Motor neuron (in vitro differentiated cells): ENCODE measurements at regions not wholly inside any gene's neighbourhood (a gene's known extent, or its start where the extent isn't known, plus 50 kb on each side); places are given as distances from the start of the nearest gene placed in this dataset.
A peak's percentile ranks its signal among the peaks of the same experiment; 100 is the strongest.

Experiments
- ATAC-seq, 8 experiments: fragments of 200-7000 bp; cut with Tn5 transposase; replicated peaks in 6 of 8; 2 replicates each; pipeline ENCODE4 v1.8.0; 2021; ENCODE audit warnings: mild to moderate bottlenecking in 8 of 8, moderate library complexity in 8 of 8
- H3K27ac ChIP-seq, 2 donors: fragments of 250-450 bp; sonication (Bioruptor Pico); 2 replicates each; pipeline ENCODE4 v1.9.0; 2021; ENCODE audit warnings: antibody characterized with exemption in 2 of 2, mild to moderate bottlenecking in 2 of 2, moderate library complexity in 1 of 2
- H3K4me1 ChIP-seq, 2 donors: fragments of 250-450 bp; sonication (Bioruptor Pico); replicated peaks in 1 of 2; 2 replicates each; pipeline ENCODE4 v1.6.1; 2021; ENCODE audit warnings: antibody characterized with exemption in 2 of 2, mild to moderate bottlenecking in 2 of 2, moderate library complexity in 1 of 2
- H3K4me3 ChIP-seq, 5 donors: fragments of 250-450 bp; sonication (Bioruptor Pico); 2 replicates each; pipeline ENCODE4 v1.9.0; 2021; ENCODE audit warnings: antibody characterized with exemption in 5 of 5, mild to moderate bottlenecking in 5 of 5, moderate library complexity in 4 of 5
- WGBS, 10 experiments: fragments of 450-650 bp; shearing (Covaris generic); methylation state at CpG; one replicate each; pipeline ENCODE4 v1.0.0; 2022; 5-methylcytosine and 5-hydroxymethylcytosine counted together
- in situ Hi-C, 9 experiments: fragments of 400-800 bp; cut with MboI; loops; one replicate each; pipeline ENCODE4 v1.15.0; 2021; ENCODE audit warnings: low sequenced_read_pairs in 9 of 9, low pct_unique_long_range_greater_than_20kb in 2 of 9; ENCODE audit not compliant: unreplicated experiment in 9 of 9

- H3K4me1 ChIP-seq: no peaks in the 10 kb centered on the region
- in situ Hi-C loops: no loop called here
- no peak overlapping the region for H3K27ac ChIP-seq
- no peak overlapping the region for H3K4me3 ChIP-seq
- 66 to 95% (median 87%) methylated on average over 2 to 3 of the region's 3 CpGs for WGBS, 10 experiments
- no peak for ATAC-seq
Measured at GRCh38 chr4:176843710-176844109, 51.0 kb upstream of the VEGFC start.

DNA sequence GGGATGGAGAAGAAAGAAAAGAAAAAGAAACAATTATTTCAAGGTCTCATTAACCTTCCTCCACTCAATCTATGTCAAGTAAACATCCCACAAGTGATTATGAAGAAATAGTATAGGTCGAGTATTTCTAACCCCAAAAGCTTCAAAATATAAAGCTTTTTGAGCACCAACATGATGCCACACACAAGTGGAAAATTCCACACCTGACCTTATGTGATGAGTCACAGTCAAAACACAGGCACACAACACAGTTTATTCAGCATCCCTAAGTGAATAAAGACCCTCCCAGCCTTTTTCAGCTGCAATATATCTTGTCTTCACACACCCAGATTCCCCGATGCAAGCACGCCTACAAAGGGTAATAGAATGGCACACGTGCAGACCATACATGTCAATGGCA, 51.7 kb upstream of the VEGFC start:
- Histone ChIP-seq H3K4me3 (no peak overlapping the region), H3K4me1 (no peaks in the 10 kb centered on the region), H3K27ac (no peak overlapping the region)
- 44 to 95% (median 78%) methylated on average over 1 to 4 of the region's 4 CpGs; no CpG with 5 or more reads in 2 of the 10 experiments for WGBS, 10 experiments
- in situ Hi-C loops: no loop called here
- ATAC-seq: no peak

- Histone ChIP-seq H3K27ac (no peak overlapping the region), H3K4me3 (no peak overlapping the region), H3K4me1 (no peaks in the 10 kb centered on the region)
- in situ Hi-C loops: no loop called here
- WGBS, 10 experiments: 33 to 100% (median 83%) methylated on average over 1 to 2 of the region's 2 CpGs; no CpG with 5 or more reads in 2 of the 10 experiments
- no peak for ATAC-seq
Measured at GRCh38 chr4:176845636-176846035, 52.9 kb upstream of the VEGFC start.

DNA sequence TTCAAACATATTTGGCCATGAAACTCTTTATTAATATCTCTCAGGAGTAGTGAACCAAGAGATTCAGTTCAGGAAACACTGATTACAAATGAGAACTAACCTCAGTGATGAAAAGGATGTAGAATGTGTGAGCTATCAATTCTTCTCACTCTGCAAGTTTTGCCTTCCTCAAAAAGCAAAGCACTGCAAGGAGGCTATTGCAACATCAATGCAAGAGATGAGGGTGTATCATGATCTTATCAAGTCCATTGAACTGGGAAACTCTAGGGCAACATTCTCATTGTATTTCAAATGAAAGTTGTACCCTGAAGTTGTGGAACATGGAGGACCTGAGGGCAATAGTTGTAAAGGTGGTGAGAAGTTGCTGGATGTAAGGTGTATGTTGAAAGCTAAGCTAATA, 56.4 kb upstream of the VEGFC start:
- no peak overlapping the region for H3K4me3 ChIP-seq

GRCh38 chr4:176850436-176850835, 57.7 kb upstream of the VEGFC start:
- Histone ChIP-seq H3K4me1 (no peaks in the 10 kb centered on the region), H3K4me3 (no peak overlapping the region), H3K27ac (no peak overlapping the region)
- WGBS, 10 experiments: 9 to 100% (median 70%) methylated on average over 1 to 2 of the region's 2 CpGs
- ATAC-seq: no peak
- in situ Hi-C loops: no loop called here

More for the DNA sequence above, 56.4 kb upstream of the VEGFC start:
- no peak for ATAC-seq
- no peak overlapping the region for H3K27ac ChIP-seq
- H3K4me1 ChIP-seq: no peaks in the 10 kb centered on the region
- in situ Hi-C loops: no loop called here

GRCh38 chr4:176856421-176856820, 63.7 kb upstream of the VEGFC start:
- in situ Hi-C loops: no loop called here
- 0 to 94% (median 73%) methylated on average over 1 to 2 of the region's 2 CpGs; no CpG with 5 or more reads in 2 of the 10 experiments for WGBS, 10 experiments
- peak in 2 of 8 experiments; percentile 20 to 34 for ATAC-seq
- Histone ChIP-seq H3K4me3 (no peak overlapping the region), H3K27ac (no peak overlapping the region), H3K4me1 (no peaks in the 10 kb centered on the region)

DNA sequence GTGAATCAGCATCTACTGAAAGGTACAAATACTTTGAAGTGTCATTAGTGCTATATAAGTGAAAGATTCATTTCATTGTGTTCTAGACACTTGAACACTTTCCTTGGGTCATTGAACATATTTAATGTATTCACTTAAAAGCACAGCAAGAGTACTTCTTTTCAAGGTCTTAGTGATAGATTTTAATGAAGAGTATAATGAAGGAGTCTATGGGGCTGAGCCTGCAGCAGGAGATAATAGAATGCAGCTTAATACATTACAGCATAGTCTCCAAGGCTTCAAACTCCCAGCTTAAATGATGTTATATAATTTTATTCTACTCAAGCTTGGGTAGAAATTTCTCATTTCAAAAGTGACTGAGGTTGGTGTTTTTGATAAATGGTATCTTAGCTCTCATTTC, 66.1 kb upstream of the VEGFC start:
- no peak overlapping the region for H3K27ac ChIP-seq

GRCh38 chr4:176864238-176864637, 71.5 kb upstream of the VEGFC start:
- in situ Hi-C loops: no loop called here
- 0 to 79% (median 40%) methylated on average over 1 of the region's 1 CpG for WGBS, 10 experiments
- Histone ChIP-seq H3K27ac (no peak overlapping the region), H3K4me1 (no peaks in the 10 kb centered on the region), H3K4me3 (no peak overlapping the region)
- ATAC-seq: no peak

More for the DNA sequence above, 66.1 kb upstream of the VEGFC start:
- Histone ChIP-seq H3K4me1 (no peaks in the 10 kb centered on the region), H3K4me3 (no peak overlapping the region)
- in situ Hi-C loops: no loop called here
- ATAC-seq: peak in 2 of 8 experiments; percentile 53 to 60

DNA sequence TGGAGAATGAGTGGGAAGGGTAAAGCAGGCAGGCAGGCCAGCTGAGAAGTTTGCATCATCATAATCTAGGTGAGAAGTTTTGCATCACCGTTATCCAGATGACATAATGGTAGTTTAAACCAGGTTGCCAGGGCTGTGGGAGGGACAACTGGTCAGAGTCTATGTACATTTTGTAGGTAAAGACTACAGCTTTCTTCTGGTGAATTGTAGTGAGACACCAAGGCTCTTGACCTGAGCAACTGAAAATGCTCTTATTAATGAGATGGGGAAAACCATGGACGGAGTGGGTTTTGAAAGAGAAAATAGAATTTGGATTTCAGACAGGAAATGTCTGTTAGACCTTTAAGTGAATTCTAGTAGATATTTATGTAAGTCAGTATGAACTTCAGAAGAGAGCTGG, 76.0 kb upstream of the VEGFC start:
- in situ Hi-C loops: no loop called here
- Histone ChIP-seq H3K4me3 (no peak overlapping the region), H3K4me1 (no peaks in the 10 kb centered on the region), H3K27ac (no peak overlapping the region)
- WGBS, 10 experiments: 80 to 100% (median 89%) methylated on average over 1 to 2 of the region's 2 CpGs; no CpG with 5 or more reads in 4 of the 10 experiments
- ATAC-seq: no peak

- peaks cover 0 to 3% of the 10 kb centered on the region in 2 donors for H3K4me1 ChIP-seq
- in situ Hi-C loops: no loop called here
- no peak for ATAC-seq
- H3K27ac ChIP-seq: no peak overlapping the region
- no peak overlapping the region for H3K4me3 ChIP-seq
- 41 to 100% (median 93%) methylated on average over 1 to 3 of the region's 3 CpGs for WGBS, 10 experiments
Measured at GRCh38 chr4:176872461-176872860, 79.7 kb upstream of the VEGFC start.

GRCh38 chr4:176874721-176875445, 82.2 kb upstream of the VEGFC start:
- WGBS, 10 experiments: 56 to 95% (median 75%) methylated on average over 5 to 10 of the region's 10 CpGs
- Histone ChIP-seq H3K4me3 (no peak overlapping the region), H3K27ac (no peak overlapping the region), H3K4me1 (peaks cover 0 to 3% of the 10 kb centered on the region in 2 donors)
- peak in 1 of 8 experiments; percentile 62 for ATAC-seq
- in situ Hi-C loops: no loop called here

GRCh38 chr4:176875446-176875930, 82.8 kb upstream of the VEGFC start:
- Histone ChIP-seq H3K4me3 (no peak overlapping the region), H3K4me1 (peaks cover 0 to 3% of the 10 kb centered on the region in 2 donors), H3K27ac (no peak overlapping the region)
- ATAC-seq: peak in 3 of 8 experiments; percentile 42 to 97 (median 95)
- 7 to 83% (median 40%) methylated on average over 2 of the region's 2 CpGs; no CpG with 5 or more reads in 4 of the 10 experiments for WGBS, 10 experiments
- in situ Hi-C loops: no loop called here

GRCh38 chr4:176879380-176880116, 86.8 kb upstream of the VEGFC start:
- in situ Hi-C loops: no loop called here
- WGBS, 10 experiments: 49 to 100% (median 90%) methylated on average over 1 to 4 of the region's 4 CpGs
- no peak overlapping the region for H3K27ac ChIP-seq
- H3K4me3 ChIP-seq: no peak overlapping the region
- ATAC-seq: peak in 2 of 8 experiments; percentile 52 to 73
- H3K4me1 ChIP-seq: peaks cover 0 to 3% of the 10 kb centered on the region in 2 donors
